HG03039 (cell line): ENCODE measurements at regions not wholly inside any gene's neighbourhood (a gene's known extent, or its start where the extent isn't known, plus 50 kb on each side); places are given as distances from the start of the nearest gene placed in this dataset.
A peak's percentile ranks its signal among the peaks of the same experiment; 100 is the strongest.

Experiments used
- ATAC-seq: cut with Tn5 transposase; IDR thresholded peaks from one replicate; pipeline ENCODE4 v1.9.1; 2021; ENCODE audit warnings: mild to moderate bottlenecking, moderate library complexity; ENCODE audit not compliant: unreplicated experiment

GRCh38 chr2:2640371-2640770, 309.3 kb upstream of the MYT1L start:
- ATAC-seq: no peak

GRCh38 chr2:2639251-2640139, 308.4 kb upstream of the MYT1L start:
- no peak for ATAC-seq

GRCh38 chr2:2638547-2639220, 307.6 kb upstream of the MYT1L start:
- no peak for ATAC-seq

- ATAC-seq: no peak
Measured at GRCh38 chr2:2636813-2637212, 305.7 kb upstream of the MYT1L start.

- ATAC-seq: no peak
Measured at GRCh38 chr2:2635025-2635528, 304.0 kb upstream of the MYT1L start.

GRCh38 chr2:2633017-2633416, 301.9 kb upstream of the MYT1L start:
- ATAC-seq: no peak

GRCh38 chr2:2623939-2624338, 292.9 kb upstream of the MYT1L start:
- ATAC-seq: no peak

- no peak for ATAC-seq
Measured at GRCh38 chr2:2621855-2622254, 290.8 kb upstream of the MYT1L start.

GRCh38 chr2:2620604-2621003, 289.5 kb upstream of the MYT1L start:
- ATAC-seq: no peak

GRCh38 chr2:2619995-2620394, 288.9 kb upstream of the MYT1L start:
- no peak for ATAC-seq

- no peak for ATAC-seq
Measured at GRCh38 chr2:2614452-2614851, 283.4 kb upstream of the MYT1L start.

GRCh38 chr2:2613279-2614199, 282.5 kb upstream of the MYT1L start:
- ATAC-seq: peak; percentile 99

GRCh38 chr2:2610751-2611150, 279.7 kb upstream of the MYT1L start:
- no peak for ATAC-seq

GRCh38 chr2:2600366-2600765, 269.3 kb upstream of the MYT1L start:
- no peak for ATAC-seq

- no peak for ATAC-seq
Measured at GRCh38 chr2:2599441-2599840, 268.4 kb upstream of the MYT1L start.

GRCh38 chr2:2597712-2598111, 266.6 kb upstream of the MYT1L start:
- ATAC-seq: no peak

GRCh38 chr2:2591542-2591940, 260.5 kb upstream of the MYT1L start:
- no peak for ATAC-seq

- no peak for ATAC-seq
Measured at GRCh38 chr2:2590841-2591541, 259.9 kb upstream of the MYT1L start.

- no peak for ATAC-seq
Measured at GRCh38 chr2:2590141-2590540, 259.1 kb upstream of the MYT1L start.

GRCh38 chr2:2588777-2589176, 257.7 kb upstream of the MYT1L start:
- no peak for ATAC-seq
